H1 (cell line): ENCODE measurements at regions not wholly inside any gene's neighbourhood (a gene's known extent, or its start where the extent isn't known, plus 50 kb on each side); places are given as distances from the start of the nearest gene placed in this dataset.

Experiments
- BRCA1 ChIP-seq: IDR thresholded peaks from 2 replicates; pipeline ENCODE4 v1.6.1; 2012; ENCODE audit warnings: low read depth, low read length, improper control_type of control experiment
- CTCF ChIP-seq, 3 experiments: IDR thresholded peaks; 1 replicate in 2 of 3; 2 replicates in 1 of 3; pipeline versions ENCODE4 v1.5.1 to v1.6.1; 2011; ENCODE audit warnings: low read length in 3 of 3, mild to moderate bottlenecking in 3 of 3, inconsistent platforms in 2 of 3, low read depth in 1 of 3, moderate library complexity in 1 of 3; ENCODE audit not compliant: insufficient read depth in 1 of 3; ENCODE audit errors: control extremely low read depth in 1 of 3
- EZH2 ChIP-seq: fragments of 200-600 bp; sonication (generic); IDR thresholded peaks from 2 replicates; pipeline ENCODE4 v1.7.1; 2012; ENCODE audit warnings: low read depth, mild to moderate bottlenecking, moderate library complexity, low read length, inconsistent platforms; ENCODE audit not compliant: severe bottlenecking
- GTF2F1 ChIP-seq: IDR thresholded peaks from 2 replicates; pipeline ENCODE4 v1.6.1; 2012; ENCODE audit warnings: low read depth, low read length, improper control_type of control experiment, borderline replicate concordance
- MAFK ChIP-seq: IDR thresholded peaks from 2 replicates; pipeline ENCODE4 v1.6.1; 2012; ENCODE audit warnings: low read depth, mild to moderate bottlenecking, improper control_type of control experiment, low read length
- MAX ChIP-seq: IDR thresholded peaks from 2 replicates; pipeline ENCODE4 v1.6.1; 2012; ENCODE audit warnings: inconsistent platforms
- POLR2A ChIP-seq, 2 experiments: IDR thresholded peaks; 1 replicate in 1 of 2; 2 replicates in 1 of 2; pipeline ENCODE4 v1.6.1; 2011; ENCODE audit warnings: low read depth in 2 of 2, low read length in 2 of 2, mild to moderate bottlenecking in 2 of 2; ENCODE audit errors: control extremely low read depth in 1 of 2
- POLR2AphosphoS5 ChIP-seq: IDR thresholded peaks from 2 replicates; pipeline ENCODE4 v1.6.1; 2011; ENCODE audit warnings: low read depth, low read length
- SP1 ChIP-seq: IDR thresholded peaks from 2 replicates; pipeline ENCODE4 v1.6.1; 2011; ENCODE audit warnings: low read depth, low read length
- SRF ChIP-seq: IDR thresholded peaks from 2 replicates; pipeline ENCODE4 v1.6.1; 2011; ENCODE audit warnings: mild to moderate bottlenecking, low read depth, low read length, moderate library complexity

GRCh38 chr6:121828146-121828886 lies 392.9 kb downstream of the GJA1 start:
- TF ChIP-seq EZH2 (no peak), CTCF (IDR thresholded peaks at IDR 0.05; ENCODE audit: control extremely low read depth in 1 of 3, insufficient read depth in 1 of 3, low read depth in 1 of 3, low read length in 3 of 3) (no peak), MAFK (no peak), BRCA1 (no peak), POLR2A (IDR thresholded peaks at IDR 0.05; ENCODE audit: control extremely low read depth in 1 of 2, low read depth in 2 of 2, low read length in 2 of 2) (no peak), MAX (no peak), POLR2AphosphoS5 (no peak), SP1 (no peak), SRF (no peak), GTF2F1 (no peak)
